ENCODE measurements at regions not wholly inside any gene's neighbourhood (a gene's known extent, or its start where the extent isn't known, plus 50 kb on each side); places are given as distances from the start of the nearest gene placed in this dataset.
A peak's percentile ranks its signal among the peaks of the same experiment; 100 is the strongest.

GRCh38 chr5:172569861-172570558 is 71.1 kb upstream of the NEURL1B start:
- no peak for DNase-seq (ENCODE audit: low spot score)

- no peak for DNase-seq (ENCODE audit: low spot score)
Measured at GRCh38 chr5:172568308-172568910, 72.7 kb upstream of the NEURL1B start.

- DNase-seq (ENCODE audit: low spot score): no peak
Measured at GRCh38 chr5:172567843-172568242, 73.2 kb upstream of the NEURL1B start.

DNA sequence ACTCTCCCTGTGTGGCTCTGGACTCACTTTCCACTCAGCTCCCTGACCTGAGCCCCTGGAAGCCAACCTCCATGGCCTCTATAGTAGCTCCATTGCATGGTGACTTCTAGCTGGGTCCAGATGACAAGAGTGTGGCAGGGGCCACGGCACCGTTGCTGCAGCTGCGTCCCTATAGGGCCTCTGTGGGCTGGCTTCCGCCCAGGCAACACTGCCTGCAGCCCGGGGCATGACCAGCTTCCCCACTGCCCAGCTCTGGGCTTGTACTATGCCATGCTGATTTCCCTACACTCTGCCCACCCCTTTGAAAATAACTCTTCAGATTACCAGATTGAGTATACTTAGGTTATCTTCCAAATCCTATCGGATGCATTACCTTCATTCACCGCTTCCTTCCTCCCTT is 73.8 kb upstream of the NEURL1B start:
- DNase-seq (ENCODE audit: low spot score): no peak

- DNase-seq (ENCODE audit: low spot score): no peak
Measured at GRCh38 chr5:172565931-172566665, 75.0 kb upstream of the NEURL1B start.

DNA sequence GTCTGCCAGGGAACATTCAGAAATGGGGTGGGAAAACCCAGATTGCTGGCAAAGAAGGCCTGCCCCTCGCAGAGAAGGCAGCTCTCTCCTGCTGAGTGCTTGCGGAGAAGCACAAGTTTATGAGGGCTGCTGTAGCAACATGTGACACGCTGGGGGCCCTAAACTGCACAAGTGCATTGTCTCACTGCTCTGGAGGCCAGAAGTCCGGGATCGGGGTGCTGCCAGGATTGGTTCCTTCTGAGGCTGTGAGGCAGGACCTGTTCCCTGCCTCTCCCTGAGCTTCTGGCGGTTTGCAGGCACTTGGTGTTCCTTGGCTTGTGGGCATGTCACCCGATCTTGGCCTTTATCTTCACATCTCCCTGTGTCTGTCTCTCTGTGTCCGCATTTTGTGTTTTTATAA is 75.6 kb upstream of the NEURL1B start:
- no peak for DNase-seq (ENCODE audit: low spot score)

GRCh38 chr5:172564883-172565282 is 76.2 kb upstream of the NEURL1B start:
- DNase-seq (ENCODE audit: low spot score): no peak

DNA sequence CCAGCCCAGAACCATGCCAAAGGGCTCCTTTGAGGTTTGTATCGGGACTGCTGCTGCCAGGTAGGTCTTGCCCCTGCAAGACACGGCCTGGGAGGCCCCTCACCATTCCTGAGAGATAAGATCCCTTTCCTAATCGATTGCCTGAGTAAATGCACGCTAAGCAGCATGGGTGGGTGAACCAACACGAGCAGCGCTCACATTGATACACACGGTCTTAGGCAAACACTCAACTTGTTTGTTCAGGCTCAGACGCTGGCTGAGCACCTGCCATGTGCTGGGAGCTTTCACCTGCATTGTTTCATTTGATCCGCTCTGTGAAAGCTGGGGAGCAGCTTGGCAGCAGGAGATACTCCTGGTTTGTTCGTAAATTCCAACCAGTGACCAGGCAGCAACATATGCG is 76.9 kb upstream of the NEURL1B start:
- no peak for DNase-seq (ENCODE audit: low spot score)

DNA sequence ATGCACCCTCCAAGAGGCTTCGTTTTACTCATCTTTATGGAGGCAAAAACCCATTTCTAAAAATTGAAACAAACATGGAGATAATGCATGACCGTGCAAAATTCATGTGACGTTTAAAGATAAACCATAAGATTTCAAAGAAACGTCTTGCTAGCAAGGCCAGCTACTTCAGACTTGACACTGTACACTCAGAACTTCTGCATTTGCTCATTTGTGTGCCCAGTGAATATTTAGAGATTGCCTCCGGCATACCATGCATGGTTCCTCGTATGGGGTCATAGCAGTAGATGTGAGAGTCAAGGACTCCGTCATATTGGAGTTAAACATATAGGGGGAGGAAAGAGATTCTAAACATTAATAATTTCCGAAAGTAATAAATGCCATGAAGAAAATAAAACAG is 78.6 kb upstream of the NEURL1B start:
- no peak for DNase-seq (ENCODE audit: low spot score)

DNA sequence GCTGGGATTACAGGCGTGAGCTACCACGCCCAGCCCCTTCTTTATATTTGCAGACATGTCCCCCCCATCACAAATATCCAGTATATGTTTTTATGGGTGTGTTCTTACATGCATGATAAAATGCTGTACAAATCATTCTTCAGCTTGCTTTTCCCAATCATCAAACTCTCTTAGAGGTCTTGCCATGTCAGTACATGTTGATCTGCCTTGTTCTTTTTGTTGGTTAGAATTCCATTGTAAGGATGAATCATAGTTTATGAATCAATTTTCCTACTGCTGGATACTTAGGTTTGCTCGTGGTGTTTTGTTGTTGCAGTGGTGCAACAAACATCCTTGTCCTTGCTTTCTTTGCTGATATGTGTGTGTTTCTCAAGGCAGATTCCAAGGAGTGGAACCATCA is 79.9 kb upstream of the NEURL1B start:
- no peak for DNase-seq (ENCODE audit: low spot score)

DNA sequence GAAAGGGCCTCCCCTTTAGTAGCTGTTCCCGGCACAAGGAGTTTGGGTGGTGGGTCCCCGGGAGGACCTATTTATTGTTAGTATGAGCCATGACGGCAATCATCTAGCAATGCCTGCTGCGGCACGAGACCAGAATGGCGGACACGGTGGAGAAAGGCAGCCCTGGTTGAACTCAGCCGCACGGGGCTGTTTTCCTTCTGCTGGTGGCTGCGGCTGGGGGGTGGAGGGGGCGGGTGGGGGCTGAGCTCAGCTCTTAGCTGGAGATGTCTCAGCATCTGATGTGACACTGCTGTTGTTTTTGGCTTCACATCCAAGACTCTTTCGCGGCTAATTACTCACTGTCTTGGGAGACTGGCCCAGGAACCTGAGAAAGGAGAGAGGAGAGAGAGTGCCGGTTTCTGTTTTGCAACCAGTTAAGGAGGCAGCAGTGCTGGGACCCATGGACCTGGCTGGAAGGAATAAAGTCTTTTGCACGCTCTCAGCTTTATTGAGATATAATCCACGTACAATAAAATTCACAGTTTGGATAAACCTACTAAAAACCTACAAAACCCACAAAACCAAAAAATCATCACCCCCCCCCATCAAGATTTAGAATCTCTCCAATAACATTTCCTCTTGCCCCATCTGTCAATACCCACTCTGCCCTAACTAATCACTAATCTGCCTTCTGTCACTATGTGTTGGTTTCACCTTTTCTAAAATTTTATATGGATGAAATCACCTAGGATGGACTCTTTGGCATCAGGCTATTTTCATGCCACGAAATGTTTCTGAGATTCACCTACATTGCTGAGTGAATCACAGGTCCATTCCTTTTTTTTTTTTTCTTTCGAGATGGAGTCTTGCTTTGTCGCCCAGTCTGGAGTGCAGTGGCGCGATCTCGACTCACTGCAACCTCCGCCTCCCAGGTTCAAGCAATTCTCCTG is 81.8 kb upstream of the NEURL1B start:
- DNase-seq (ENCODE audit: low spot score): peak; percentile 90

GRCh38 chr5:172558076-172558976 is 82.7 kb upstream of the NEURL1B start:
- DNase-seq (ENCODE audit: low spot score): no peak

GRCh38 chr5:172556971-172557461 is 84.0 kb upstream of the NEURL1B start:
- no peak for DNase-seq (ENCODE audit: low spot score)

- DNase-seq (ENCODE audit: low spot score): no peak
Measured at GRCh38 chr5:172556262-172556661, 84.8 kb upstream of the NEURL1B start.

DNA sequence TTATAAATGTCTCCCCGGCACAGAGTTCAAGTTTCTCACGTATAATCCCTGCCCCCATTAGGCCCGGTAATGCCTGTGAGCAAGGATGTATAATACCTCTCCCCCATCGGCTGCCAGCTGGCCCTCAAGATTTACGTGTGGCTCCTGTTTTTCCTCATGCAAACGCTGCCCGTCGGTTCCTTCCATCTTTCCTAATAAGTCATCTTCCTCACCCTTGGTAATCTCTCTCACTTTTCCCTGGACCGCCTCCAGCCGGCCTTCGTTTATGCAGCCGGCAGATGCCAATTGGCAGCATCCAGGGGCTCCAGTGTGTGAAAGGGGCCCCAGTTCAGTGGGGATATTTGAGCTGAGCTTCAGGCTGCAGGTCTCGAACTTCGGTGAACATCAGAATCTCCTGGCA is 86.5 kb upstream of the NEURL1B start:
- DNase-seq (ENCODE audit: low spot score): no peak

DNA sequence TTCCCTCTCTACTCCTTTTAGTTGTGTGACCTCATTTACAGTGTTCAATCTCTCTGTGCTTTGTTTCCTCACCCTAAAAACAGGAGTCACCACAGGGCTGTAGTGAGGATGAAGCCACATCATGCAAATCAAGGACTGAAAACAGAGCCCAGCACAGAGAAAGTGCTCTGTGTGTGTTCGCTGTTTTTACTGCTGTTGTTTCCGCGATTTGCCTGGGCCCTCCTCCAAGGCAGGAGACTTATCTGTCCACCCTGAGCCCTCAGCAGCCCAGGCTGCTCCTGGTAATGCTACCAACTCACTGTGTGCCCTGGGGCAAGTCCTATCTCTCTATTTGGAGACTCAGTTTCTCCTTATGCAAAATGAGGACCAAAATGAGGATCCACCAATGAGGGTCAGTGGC is 87.2 kb upstream of the NEURL1B start:
- DNase-seq (ENCODE audit: low spot score): no peak

DNA sequence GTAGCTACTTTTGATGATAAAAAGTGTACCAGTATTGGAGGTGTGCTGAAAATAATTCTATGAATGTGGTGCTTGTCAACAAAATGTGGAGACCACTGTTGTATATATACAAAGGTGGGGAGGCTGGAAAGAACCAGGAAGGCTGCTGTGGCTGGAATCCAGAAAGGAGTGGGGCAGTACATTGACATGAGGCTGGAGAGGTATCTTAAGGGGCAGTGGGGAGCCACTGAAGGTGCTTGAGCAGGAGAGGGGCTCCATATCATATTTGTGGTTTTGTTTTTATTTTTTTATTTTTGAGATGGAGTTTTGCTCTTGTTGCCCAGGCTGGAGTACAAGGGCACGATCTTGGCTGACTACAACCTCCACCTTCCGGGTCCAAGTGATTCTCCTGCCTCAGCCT is 87.9 kb upstream of the NEURL1B start:
- DNase-seq (ENCODE audit: low spot score): no peak

DNA sequence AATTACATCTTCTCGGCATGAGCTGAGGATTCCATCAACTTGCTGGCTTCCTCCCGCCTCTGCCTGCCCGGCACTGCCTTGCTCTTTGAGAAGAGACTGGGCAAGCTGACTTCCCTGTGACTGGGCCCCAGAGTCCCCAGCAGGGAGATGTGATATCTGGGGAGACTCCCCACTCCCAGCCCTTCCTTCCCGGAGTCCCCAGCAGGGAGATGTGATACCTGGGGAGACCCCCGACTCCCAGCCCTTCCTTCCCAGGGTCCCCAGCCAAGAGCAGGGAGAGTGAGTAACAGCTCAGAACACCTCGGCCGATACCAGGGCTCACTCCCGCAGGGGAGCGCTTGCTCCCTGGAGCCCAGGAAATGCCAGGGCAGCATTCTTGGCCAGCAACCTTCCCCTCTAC is 90.1 kb upstream of the NEURL1B start:
- no peak for DNase-seq (ENCODE audit: low spot score)

DNA sequence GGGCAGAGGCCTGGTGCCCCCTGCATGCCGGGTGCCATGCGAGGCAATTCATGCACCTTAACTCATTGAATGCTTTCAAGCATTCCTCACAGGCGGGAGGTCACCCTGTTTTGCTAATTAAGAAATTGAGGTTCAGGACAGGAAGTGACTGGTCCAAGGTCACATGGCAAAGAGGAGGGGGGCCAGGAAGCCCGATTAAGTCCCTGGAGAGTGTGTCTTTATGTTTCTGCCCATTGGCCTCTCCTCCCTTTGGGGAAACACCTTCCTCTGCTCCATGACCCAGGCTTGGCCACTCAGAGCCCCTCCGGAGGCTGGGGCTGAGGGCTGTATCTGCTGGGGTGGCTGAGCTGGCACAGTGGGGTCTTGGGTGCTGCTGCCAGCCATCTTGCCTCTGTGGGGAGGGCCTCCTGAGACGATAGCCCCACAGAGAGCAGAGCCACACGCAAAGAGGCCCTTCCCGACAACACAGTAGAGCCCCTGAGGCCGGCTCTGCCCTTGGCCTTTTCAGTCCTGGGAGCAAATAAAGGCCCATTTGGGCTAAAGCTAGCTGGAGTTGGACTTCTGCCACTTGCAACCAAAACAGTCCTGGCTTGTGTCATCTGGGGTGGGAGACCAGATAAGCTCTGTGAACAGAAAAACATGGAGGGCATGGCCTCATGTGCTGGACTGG is 90.8 kb upstream of the NEURL1B start:
- DNase-seq (ENCODE audit: low spot score): no peak

DNA sequence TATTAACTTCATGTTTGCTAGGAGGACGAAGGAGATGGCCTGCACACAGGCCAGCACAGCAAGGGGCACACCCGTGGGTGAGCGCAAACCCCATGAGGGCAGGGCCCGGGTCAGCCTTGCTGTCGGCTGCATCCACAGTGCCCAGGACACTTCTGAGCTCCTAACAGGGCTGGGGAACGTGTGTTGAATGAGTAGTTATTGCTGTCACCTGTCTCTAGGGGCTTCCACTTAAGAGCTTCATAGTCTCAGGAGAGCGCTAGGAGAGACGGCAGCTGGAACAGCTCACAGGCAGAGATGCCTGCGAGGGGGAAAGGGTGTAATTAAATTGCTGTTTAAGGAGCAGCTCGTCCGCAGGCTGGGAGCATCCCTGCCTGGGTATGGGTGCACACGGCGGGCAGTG is 91.4 kb upstream of the NEURL1B start:
- DNase-seq (ENCODE audit: low spot score): no peak

Data from kidney tubule cell (primary cell).